SK-N-MC (cell line): ENCODE measurements at regions not wholly inside any gene's neighbourhood (a gene's known extent, or its start where the extent isn't known, plus 50 kb on each side); places are given as distances from the start of the nearest gene placed in this dataset.

Experiments
- EZH2 ChIP-seq: fragments of 200-600 bp; sonication (generic); IDR thresholded peaks from one replicate; pipeline ENCODE4 v1.6.1; 2017; ENCODE audit warnings: antibody characterized with exemption
- FOXP2 ChIP-seq: optimal IDR thresholded peaks from 2 replicates; pipeline ENCODE3; 2011; ENCODE audit warnings: mild to moderate bottlenecking, moderate library complexity; ENCODE audit not compliant: insufficient read depth; ENCODE audit errors: extremely low read length, control extremely low read depth
- POLR2AphosphoS5 ChIP-seq: IDR thresholded peaks from 2 replicates; pipeline ENCODE4 v1.6.1; 2012; ENCODE audit warnings: mild to moderate bottlenecking, low read depth, low read length, borderline replicate concordance

- TF ChIP-seq EZH2 (no peak), POLR2AphosphoS5 (no peak), FOXP2 (no peak)
Observed at GRCh38 chr12:17982556-17982955, 107.4 kb downstream of the RERGL start.
